IPS-18a (cell line): ENCODE measurements at regions not wholly inside any gene's neighbourhood (a gene's known extent, or its start where the extent isn't known, plus 50 kb on each side); places are given as distances from the start of the nearest gene placed in this dataset.

Experiments
- H3K27ac ChIP-seq: one replicate; pipeline ENCODE4 v1.5.1; 2013; ENCODE audit warnings: low read length
- H3K27me3 ChIP-seq: one replicate; pipeline ENCODE4 v1.6.1; 2013; ENCODE audit warnings: mild to moderate bottlenecking, low read length; ENCODE audit not compliant: control insufficient read depth, insufficient read depth
- H3K36me3 ChIP-seq: one replicate; pipeline ENCODE4 v1.6.1; 2013; ENCODE audit warnings: low read depth, low read length; ENCODE audit not compliant: control insufficient read depth
- H3K4me1 ChIP-seq: one replicate; pipeline ENCODE4 v1.6.1; 2013; ENCODE audit warnings: low read depth, low read length; ENCODE audit not compliant: control insufficient read depth
- H3K4me3 ChIP-seq: one replicate; pipeline ENCODE4 v1.5.1; 2013; ENCODE audit warnings: low read length
- H3K9ac ChIP-seq: one replicate; pipeline ENCODE4 v1.6.1; 2013; ENCODE audit warnings: mild to moderate bottlenecking, low read length, moderate library complexity
- H3K9me3 ChIP-seq: one replicate; pipeline ENCODE4 v1.6.1; 2013; ENCODE audit warnings: low read depth, low read length; ENCODE audit not compliant: control insufficient read depth

- Histone ChIP-seq H3K9ac (no peak overlapping the region), H3K4me1 (no peaks in the 10 kb centered on the region), H3K27ac (no peak overlapping the region), H3K36me3 (no peaks in the 10 kb centered on the region), H3K4me3 (no peak overlapping the region), H3K27me3 (no peaks in the 10 kb centered on the region), H3K9me3 (peaks cover 3% of the 10 kb centered on the region)
Measured at GRCh38 chr2:2750867-2751714, 420.0 kb upstream of the MYT1L start.

- Histone ChIP-seq H3K9ac (no peak overlapping the region), H3K4me1 (no peaks in the 10 kb centered on the region), H3K36me3 (no peaks in the 10 kb centered on the region), H3K4me3 (no peak overlapping the region), H3K27ac (no peak overlapping the region), H3K27me3 (no peaks in the 10 kb centered on the region), H3K9me3 (peaks cover 3% of the 10 kb centered on the region)
Measured at GRCh38 chr2:2749206-2749598, 418.1 kb upstream of the MYT1L start.

GRCh38 chr2:2748399-2749205 lies 417.5 kb upstream of the MYT1L start:
- no peak overlapping the region for H3K9ac ChIP-seq
- no peaks in the 10 kb centered on the region for H3K27me3 ChIP-seq
- H3K4me3 ChIP-seq = no peak overlapping the region
- no peak overlapping the region for H3K27ac ChIP-seq
- H3K9me3 ChIP-seq = no peaks in the 10 kb centered on the region
- peaks cover 2% of the 10 kb centered on the region for H3K4me1 ChIP-seq
- no peaks in the 10 kb centered on the region for H3K36me3 ChIP-seq

DNA sequence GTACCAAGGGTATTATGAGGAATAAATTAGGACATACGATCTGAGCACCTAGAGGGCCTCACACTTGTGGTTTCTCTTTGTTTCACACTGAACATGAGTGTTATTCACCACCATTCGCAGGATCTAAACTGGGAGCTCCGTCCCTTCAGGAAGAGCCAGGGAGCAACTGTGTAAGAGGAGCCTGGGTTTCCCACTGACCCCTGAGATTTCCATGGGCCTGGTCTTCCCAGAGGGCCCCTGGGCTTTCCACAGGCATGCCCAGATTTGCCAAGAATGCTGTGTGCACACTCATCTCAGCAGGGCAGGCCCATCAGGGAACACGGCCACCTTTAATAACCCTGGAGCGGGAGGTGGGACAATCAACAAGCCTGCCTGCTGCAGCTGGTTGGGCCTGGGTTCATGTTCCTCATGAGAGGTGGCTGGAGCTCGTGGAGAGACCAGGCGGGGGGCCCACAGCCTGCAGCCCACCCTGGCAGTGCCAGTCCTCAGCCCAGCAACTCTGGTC lies 416.8 kb upstream of the MYT1L start:
- Histone ChIP-seq H3K9ac (no peak overlapping the region), H3K27me3 (no peaks in the 10 kb centered on the region), H3K4me3 (no peak overlapping the region), H3K9me3 (no peaks in the 10 kb centered on the region), H3K4me1 (peaks cover 2% of the 10 kb centered on the region), H3K36me3 (no peaks in the 10 kb centered on the region), H3K27ac (no peak overlapping the region)

DNA sequence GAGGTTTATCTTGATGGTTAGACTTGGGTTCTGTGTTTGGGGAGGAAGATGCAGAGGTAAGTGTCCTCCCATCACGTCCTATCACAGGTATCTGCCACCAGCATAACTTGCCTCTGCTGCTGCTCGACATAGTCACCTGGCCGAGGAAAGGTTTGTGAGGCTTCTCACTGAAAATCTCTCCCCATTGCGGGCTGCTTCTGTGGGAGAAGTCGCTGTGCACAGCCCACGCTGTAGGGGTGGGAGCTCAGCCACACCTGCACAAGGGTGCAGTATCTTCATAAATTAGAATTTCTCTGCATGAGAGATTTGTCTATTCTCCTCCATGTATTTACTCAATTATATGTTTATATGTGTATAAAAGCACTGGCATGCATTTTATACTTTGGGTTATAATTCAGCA lies 415.7 kb upstream of the MYT1L start:
- H3K36me3 ChIP-seq = no peaks in the 10 kb centered on the region
- H3K27me3 ChIP-seq = no peaks in the 10 kb centered on the region
- H3K27ac ChIP-seq = no peak overlapping the region
- peaks cover 2% of the 10 kb centered on the region for H3K4me1 ChIP-seq
- H3K9ac ChIP-seq = no peak overlapping the region
- H3K4me3 ChIP-seq = no peak overlapping the region
- no peaks in the 10 kb centered on the region for H3K9me3 ChIP-seq

GRCh38 chr2:2744958-2745715 lies 414.1 kb upstream of the MYT1L start:
- Histone ChIP-seq H3K4me3 (no peak overlapping the region), H3K36me3 (no peaks in the 10 kb centered on the region), H3K9me3 (no peaks in the 10 kb centered on the region), H3K4me1 (peaks cover 2% of the 10 kb centered on the region), H3K9ac (no peak overlapping the region), H3K27me3 (no peaks in the 10 kb centered on the region), H3K27ac (no peak overlapping the region)

DNA sequence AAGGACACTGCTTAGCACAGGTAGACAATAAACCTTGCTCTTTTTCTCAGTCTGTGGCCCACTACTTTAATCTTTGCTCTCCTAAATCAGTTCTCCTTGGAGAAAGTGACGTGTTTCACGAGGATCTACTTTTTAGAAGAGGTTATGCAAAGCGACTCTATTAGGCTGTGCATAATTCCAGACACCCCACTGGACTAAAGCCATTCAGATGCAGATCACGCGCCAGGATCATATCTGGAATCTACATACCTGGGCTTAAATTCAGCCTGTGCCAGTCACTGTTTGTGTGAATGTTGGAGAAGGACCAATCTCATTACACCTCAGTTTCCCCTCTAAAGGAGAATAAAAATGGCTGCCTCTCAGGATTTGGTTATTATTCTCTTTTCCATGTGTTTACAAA lies 413.0 kb upstream of the MYT1L start:
- Histone ChIP-seq H3K9ac (no peak overlapping the region), H3K9me3 (no peaks in the 10 kb centered on the region), H3K4me3 (no peak overlapping the region), H3K36me3 (no peaks in the 10 kb centered on the region), H3K27ac (no peak overlapping the region), H3K4me1 (peaks cover 2% of the 10 kb centered on the region), H3K27me3 (no peaks in the 10 kb centered on the region)

DNA sequence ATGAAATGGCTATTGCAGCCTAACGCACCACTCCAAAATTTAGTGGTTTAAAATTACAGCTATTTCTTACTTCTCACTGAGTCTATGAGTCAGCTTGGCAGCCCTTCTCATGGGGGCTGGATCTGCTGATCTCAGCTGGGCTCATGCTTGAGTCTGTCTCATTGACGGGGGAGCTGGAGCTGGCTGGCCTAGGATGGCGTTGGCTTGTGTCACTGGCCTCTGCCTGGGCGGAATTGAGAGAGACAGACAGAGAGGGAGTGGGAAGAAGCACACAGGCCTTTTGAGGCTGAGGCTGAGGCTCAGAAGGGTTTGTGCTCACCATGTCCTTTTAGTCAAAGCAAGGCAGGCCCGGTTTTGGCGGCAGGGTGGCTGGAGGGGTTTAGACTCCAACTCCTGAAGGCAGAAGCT lies 412.1 kb upstream of the MYT1L start:
- H3K4me1 ChIP-seq = peaks cover 2% of the 10 kb centered on the region
- H3K27me3 ChIP-seq = no peaks in the 10 kb centered on the region
- no peaks in the 10 kb centered on the region for H3K36me3 ChIP-seq

GRCh38 chr2:2742726-2743125 lies 411.7 kb upstream of the MYT1L start:
- Histone ChIP-seq H3K9ac (no peak overlapping the region), H3K27me3 (no peaks in the 10 kb centered on the region), H3K4me1 (peaks cover 2% of the 10 kb centered on the region), H3K4me3 (no peak overlapping the region), H3K27ac (no peak overlapping the region), H3K9me3 (no peaks in the 10 kb centered on the region), H3K36me3 (no peaks in the 10 kb centered on the region)

More for the DNA sequence above, 412.1 kb upstream of the MYT1L start:
- Histone ChIP-seq H3K27ac (no peak overlapping the region), H3K9me3 (no peaks in the 10 kb centered on the region), H3K4me3 (no peak overlapping the region), H3K9ac (no peak overlapping the region)

GRCh38 chr2:2740238-2740775 lies 409.2 kb upstream of the MYT1L start:
- H3K4me1 ChIP-seq = peaks cover 2% of the 10 kb centered on the region
- no peaks in the 10 kb centered on the region for H3K9me3 ChIP-seq
- H3K4me3 ChIP-seq = no peak overlapping the region
- H3K36me3 ChIP-seq = no peaks in the 10 kb centered on the region
- no peaks in the 10 kb centered on the region for H3K27me3 ChIP-seq
- H3K27ac ChIP-seq = no peak overlapping the region
- H3K9ac ChIP-seq = no peak overlapping the region

DNA sequence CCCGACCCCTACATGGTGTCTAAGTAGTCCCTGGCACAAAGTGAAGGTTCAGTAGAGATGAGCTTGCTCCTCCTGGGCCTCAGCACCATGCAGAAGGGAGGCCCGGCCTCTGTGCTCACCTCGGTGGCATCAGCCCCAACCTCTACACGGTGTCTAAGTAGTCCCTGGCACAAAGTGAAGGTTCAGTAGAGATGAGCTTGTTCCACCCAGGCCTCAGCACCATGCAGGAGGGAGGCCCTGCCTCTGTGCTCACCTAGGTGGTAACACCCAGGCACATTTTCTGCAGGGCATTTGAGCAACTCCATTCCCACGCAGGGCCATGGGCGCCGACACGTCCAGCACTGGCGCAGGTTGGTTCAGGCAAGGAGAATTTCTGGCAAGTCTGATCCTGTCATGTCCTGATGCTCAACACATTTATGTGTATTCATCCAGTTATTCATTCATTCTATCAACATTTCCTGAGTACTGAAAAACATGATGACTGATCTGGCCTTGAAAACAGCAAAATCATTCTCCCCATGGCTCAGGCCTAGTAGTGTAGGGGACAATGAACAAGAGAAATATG lies 408.2 kb upstream of the MYT1L start:
- Histone ChIP-seq H3K9me3 (no peaks in the 10 kb centered on the region), H3K27me3 (no peaks in the 10 kb centered on the region), H3K4me3 (no peak overlapping the region), H3K36me3 (no peaks in the 10 kb centered on the region), H3K4me1 (peaks cover 2% of the 10 kb centered on the region), H3K9ac (no peak overlapping the region), H3K27ac (no peak overlapping the region)
